ENCODE measurements at regions not wholly inside any gene's neighbourhood (a gene's known extent, or its start where the extent isn't known, plus 50 kb on each side); places are given as distances from the start of the nearest gene placed in this dataset.

GRCh38 chr21:30935121-30935888, 53.9 kb upstream of the KRTAP11-1 start:
- DNase-seq: peak; percentile 6
- no peaks in the 10 kb centered on the region for H3K36me3 ChIP-seq (replicated peaks; ENCODE audit: control insufficient read depth, insufficient read depth, low read length)
- no peaks in the 10 kb centered on the region for H3K27me3 ChIP-seq (ENCODE audit: control insufficient read depth, insufficient read depth, low read length)
- no peak overlapping the region for H3K4me3 ChIP-seq (ENCODE audit: insufficient read depth, low read depth, low read length)

GRCh38 chr21:30932686-30933085, 51.3 kb upstream of the KRTAP11-1 start:
- no peak overlapping the region for H3K4me3 ChIP-seq (ENCODE audit: insufficient read depth, low read depth, low read length)
- no peaks in the 10 kb centered on the region for H3K27me3 ChIP-seq (ENCODE audit: control insufficient read depth, insufficient read depth, low read length)
- H3K36me3 ChIP-seq (replicated peaks; ENCODE audit: control insufficient read depth, insufficient read depth, low read length): no peaks in the 10 kb centered on the region
- no peak for DNase-seq

Measured in H7 (cell line).